Thoracic aorta (tissue), 2 donors: ENCODE measurements at regions not wholly inside any gene's neighbourhood (a gene's known extent, or its start where the extent isn't known, plus 50 kb on each side); places are given as distances from the start of the nearest gene placed in this dataset.

ENCODE experiments used
- ATAC-seq: fragments of 150-250 bp; one replicate; pipeline ENCODE4 v1.8.0; 2017; ENCODE audit warnings: low read depth; ENCODE audit not compliant: insufficient number of reproducible peaks, low FRiP score
- DNase-seq: peaks from one replicate; pipeline ENCODE4 v3.0.0-alpha.2; 2020; ENCODE audit warnings: low spot score
- H3K27ac ChIP-seq, 2 donors: fragments of 200-600 bp; sonication (generic); 1 replicate in 1 of 2; 2 replicates in 1 of 2; pipeline ENCODE4 v1.5.1; 2016; ENCODE audit warnings: mild to moderate bottlenecking in 2 of 2, moderate library complexity in 2 of 2
- H3K27me3 ChIP-seq: fragments of 200-600 bp; sonication (generic); replicated peaks from 2 replicates; pipeline ENCODE4 v1.6.0; 2016; ENCODE audit warnings: mild to moderate bottlenecking; ENCODE audit not compliant: insufficient read depth
- H3K36me3 ChIP-seq: fragments of 200-600 bp; sonication (generic); one replicate; pipeline ENCODE4 v1.5.1; 2016
- H3K4me1 ChIP-seq, 2 donors: fragments of 200-600 bp; sonication (generic); 1 replicate in 1 of 2; 2 replicates in 1 of 2; pipeline versions ENCODE4 v1.5.1 to v1.6.0; 2016; ENCODE audit warnings: low read depth in 2 of 2, mild to moderate bottlenecking in 1 of 2; ENCODE audit not compliant: control insufficient read depth in 1 of 2
- H3K4me3 ChIP-seq: fragments of 200-600 bp; sonication (generic); 2 replicates; pipeline ENCODE4 v1.5.1; 2016; ENCODE audit warnings: mild to moderate bottlenecking
- H3K9me3 ChIP-seq: fragments of 200-600 bp; sonication (generic); 2 replicates; pipeline ENCODE4 v1.5.1; 2016
- TF ChIP-seq, protein P1 (sequence below): fragments of 200-600 bp; sonication (generic); IDR thresholded peaks from one replicate; pipeline ENCODE4 v1.5.1; 2019; ENCODE audit warnings: antibody characterized with exemption

DNA sequence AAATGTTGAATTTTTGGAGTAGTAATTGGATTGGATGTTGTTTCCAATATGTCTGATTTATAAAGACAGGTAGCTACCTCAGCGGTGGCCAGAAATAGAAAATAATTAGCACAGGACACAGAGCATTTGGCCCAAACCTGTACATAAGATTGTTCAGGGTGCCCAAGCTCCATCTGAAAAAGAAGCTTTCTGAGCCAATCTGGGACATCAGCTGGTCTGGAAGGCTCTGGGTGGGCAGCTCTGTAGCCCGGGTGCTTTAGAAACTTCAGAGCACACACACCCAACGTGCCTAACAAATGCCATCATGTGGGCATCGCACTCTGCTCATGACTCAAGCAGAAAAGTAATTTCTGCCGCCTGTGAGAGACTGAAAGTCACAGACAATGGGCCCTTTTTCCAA is 460.7 kb downstream of the ICE1 start:
- Histone ChIP-seq H3K9me3 (no peaks in the 10 kb centered on the region), H3K4me1 (no peaks in the 10 kb centered on the region), H3K4me3 (no peak overlapping the region), H3K27me3 (no peaks in the 10 kb centered on the region), H3K36me3 (no peaks in the 10 kb centered on the region), H3K27ac (no peak overlapping the region)
- ATAC-seq = no peak
- no peak for DNase-seq
- TF ChIP-seq, protein P1, sequence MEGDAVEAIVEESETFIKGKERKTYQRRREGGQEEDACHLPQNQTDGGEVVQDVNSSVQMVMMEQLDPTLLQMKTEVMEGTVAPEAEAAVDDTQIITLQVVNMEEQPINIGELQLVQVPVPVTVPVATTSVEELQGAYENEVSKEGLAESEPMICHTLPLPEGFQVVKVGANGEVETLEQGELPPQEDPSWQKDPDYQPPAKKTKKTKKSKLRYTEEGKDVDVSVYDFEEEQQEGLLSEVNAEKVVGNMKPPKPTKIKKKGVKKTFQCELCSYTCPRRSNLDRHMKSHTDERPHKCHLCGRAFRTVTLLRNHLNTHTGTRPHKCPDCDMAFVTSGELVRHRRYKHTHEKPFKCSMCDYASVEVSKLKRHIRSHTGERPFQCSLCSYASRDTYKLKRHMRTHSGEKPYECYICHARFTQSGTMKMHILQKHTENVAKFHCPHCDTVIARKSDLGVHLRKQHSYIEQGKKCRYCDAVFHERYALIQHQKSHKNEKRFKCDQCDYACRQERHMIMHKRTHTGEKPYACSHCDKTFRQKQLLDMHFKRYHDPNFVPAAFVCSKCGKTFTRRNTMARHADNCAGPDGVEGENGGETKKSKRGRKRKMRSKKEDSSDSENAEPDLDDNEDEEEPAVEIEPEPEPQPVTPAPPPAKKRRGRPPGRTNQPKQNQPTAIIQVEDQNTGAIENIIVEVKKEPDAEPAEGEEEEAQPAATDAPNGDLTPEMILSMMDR = no peak

DNA sequence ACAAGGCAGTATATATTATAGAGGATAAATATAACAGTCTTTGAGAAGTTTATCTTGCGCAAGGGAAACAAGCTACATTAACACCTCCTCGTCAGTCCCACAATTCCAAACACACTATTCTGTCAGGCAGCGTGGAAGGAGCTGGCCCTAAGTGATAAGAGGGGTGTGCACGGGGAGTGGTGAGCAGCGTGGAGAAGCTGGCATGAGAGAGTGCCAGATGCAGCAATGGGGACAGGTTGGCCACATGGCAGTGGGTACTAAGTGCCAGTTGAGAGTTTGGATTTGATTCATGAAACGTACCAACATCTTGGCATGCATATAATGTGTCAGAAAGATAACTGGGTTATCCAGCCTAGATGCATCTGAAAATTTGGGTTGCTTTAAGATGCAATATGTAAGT is 460.2 kb downstream of the ICE1 start:
- H3K4me3 ChIP-seq = no peak overlapping the region
- TF ChIP-seq, protein P1 = no peak

DNA sequence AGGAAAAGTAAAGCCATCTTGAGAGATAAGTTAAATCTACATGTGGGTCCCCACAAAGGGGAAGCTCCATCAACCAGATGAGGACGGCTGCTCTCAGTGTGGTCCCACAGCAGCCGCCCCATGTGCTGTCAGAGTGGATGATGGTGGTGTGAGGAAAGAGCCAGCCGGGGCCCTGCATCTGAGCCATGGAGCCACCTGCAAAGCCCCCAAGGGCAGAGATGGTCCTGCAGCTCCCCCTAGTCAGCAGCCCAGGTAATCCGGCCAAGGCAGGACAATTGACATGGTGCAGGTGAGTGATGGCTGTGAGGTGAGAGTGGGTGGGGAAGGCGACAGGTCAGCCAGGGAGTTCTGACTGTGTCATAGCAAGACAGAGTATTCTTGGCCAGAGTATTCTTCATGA is 458.8 kb downstream of the ICE1 start:
- Histone ChIP-seq H3K4me3 (no peak overlapping the region), H3K27ac (no peak overlapping the region), H3K9me3 (no peaks in the 10 kb centered on the region), H3K4me1 (no peaks in the 10 kb centered on the region), H3K36me3 (no peaks in the 10 kb centered on the region), H3K27me3 (no peaks in the 10 kb centered on the region)
- TF ChIP-seq, protein P1 = no peak
- DNase-seq (no peak), ATAC-seq (no peak)

More for the DNA sequence above, 460.2 kb downstream of the ICE1 start:
- no peak for DNase-seq
- Histone ChIP-seq H3K27me3 (no peaks in the 10 kb centered on the region), H3K4me1 (no peaks in the 10 kb centered on the region), H3K36me3 (no peaks in the 10 kb centered on the region), H3K9me3 (no peaks in the 10 kb centered on the region), H3K27ac (no peak overlapping the region)
- ATAC-seq = no peak

DNA sequence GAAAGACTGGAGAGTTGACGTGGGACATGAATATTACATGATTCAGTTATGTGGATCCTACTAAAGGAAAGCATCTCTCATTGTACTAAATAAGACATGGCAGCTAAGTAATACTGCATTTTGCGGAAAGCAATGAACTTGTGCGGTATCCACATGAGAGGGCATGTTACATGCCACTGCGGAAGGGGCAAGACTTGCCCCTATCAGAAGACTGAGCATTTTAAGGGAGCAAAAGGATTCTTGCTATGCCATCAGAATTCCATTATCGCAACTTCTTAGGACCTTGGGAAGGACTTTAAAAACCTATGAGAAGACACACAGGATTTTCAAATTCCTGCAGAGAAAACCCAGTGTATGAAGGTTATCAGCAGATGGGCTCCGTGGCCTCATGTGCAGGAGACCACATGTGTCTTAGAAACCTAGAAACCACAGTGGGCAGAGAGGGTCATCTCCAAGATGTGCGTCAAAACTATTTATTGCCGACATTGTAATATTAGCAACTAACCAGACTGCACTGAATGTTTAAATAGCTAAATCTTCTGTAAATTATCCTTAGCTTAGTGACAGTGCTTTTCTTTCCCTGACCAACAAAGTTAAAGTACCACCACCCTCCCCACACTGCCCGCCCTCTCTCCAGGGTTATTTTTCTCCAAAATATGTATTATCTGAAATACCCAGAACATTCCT is 457.7 kb downstream of the ICE1 start:
- DNase-seq = no peak
- no peaks in the 10 kb centered on the region for H3K4me1 ChIP-seq
- no peak overlapping the region for H3K4me3 ChIP-seq
- H3K27ac ChIP-seq = no peak overlapping the region
- H3K27me3 ChIP-seq = no peaks in the 10 kb centered on the region
- H3K9me3 ChIP-seq = no peaks in the 10 kb centered on the region
- TF ChIP-seq, protein P1 = no peak
- ATAC-seq = no peak
- H3K36me3 ChIP-seq = no peaks in the 10 kb centered on the region

DNA sequence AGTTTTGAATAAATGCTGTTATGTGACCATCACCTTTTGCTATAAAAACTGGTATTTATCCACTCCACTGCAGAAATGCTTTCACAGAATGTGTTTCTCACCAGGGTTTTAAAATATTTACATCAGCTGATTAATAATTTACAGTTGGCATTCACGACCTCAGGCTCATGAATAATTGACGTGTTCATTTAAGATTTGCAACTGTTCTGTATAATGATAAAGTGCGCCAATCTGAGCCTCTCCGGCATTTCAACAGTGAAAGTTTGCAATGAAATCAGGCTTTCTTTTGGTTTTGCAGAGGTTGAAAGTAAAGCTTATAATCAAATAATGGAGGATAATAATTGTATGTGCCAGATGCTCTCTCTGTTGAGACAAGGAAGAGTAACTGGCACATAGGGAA is 434.9 kb downstream of the ICE1 start:
- no peak overlapping the region for H3K4me3 ChIP-seq

More for the DNA sequence above, 434.9 kb downstream of the ICE1 start:
- Histone ChIP-seq H3K36me3 (no peaks in the 10 kb centered on the region), H3K4me1 (no peaks in the 10 kb centered on the region), H3K9me3 (no peaks in the 10 kb centered on the region), H3K27ac (no peak overlapping the region), H3K27me3 (no peaks in the 10 kb centered on the region)
- DNase-seq (no peak), ATAC-seq (no peak)
- TF ChIP-seq, protein P1 = no peak
